HPDE6-E6E7 (cell line): ENCODE measurements at regions not wholly inside any gene's neighbourhood (a gene's known extent, or its start where the extent isn't known, plus 50 kb on each side); places are given as distances from the start of the nearest gene placed in this dataset.
"Not testable (repeated sequence)": the region's sequence is repeated elsewhere in the genome, so short reads cannot be mapped to it uniquely, and the experiment has no call there.

Source experiments
- DNase-seq: peaks from one replicate; pipeline ENCODE4 v3.0.0; 2011; ENCODE audit warnings: missing footprints; ENCODE audit errors: extremely low spot score

DNA sequence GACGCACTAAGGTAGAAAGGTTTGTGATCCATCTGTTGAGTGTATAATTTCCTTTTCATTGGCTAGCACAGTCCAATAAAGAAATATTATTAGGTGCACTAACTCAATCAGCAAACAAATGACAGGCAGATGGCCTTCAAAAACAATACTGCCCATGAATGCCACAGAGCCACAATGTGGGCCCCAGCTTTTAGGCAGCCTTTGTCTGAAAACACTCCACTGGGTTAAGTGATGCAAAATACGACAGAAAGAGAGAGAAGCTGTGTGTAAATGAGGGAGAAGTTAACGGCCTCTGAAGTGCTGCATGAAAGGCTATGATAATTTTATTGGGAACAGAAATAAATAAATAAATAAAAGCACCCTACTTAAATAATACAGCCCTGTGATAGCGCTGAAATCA lies 274.6 kb downstream of the NKX6-1 start:
- DNase-seq, result no peak

DNA sequence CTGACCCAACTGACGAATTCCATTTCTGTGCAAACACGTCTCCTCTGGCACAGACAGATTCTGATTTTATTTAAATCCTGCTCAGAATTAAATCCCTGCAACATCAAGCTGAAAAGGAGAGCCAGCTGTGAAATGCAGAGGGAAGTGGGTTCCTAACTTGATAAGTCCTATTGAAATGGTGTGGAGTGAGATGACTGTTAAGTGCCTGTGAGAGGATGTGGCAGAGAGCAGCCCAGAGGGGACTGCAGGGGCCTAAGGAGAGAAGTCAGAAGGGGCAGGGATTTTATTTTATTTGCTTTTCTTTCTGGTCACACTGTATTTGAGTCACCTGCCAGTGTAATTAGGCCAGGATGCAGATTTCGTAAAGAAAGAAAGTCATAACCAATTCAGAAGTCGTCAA lies 277.4 kb downstream of the NKX6-1 start:
- no peak for DNase-seq

GRCh38 chr4:84220990-84221389 lies 278.1 kb downstream of the NKX6-1 start:
- DNase-seq, result no peak

DNA sequence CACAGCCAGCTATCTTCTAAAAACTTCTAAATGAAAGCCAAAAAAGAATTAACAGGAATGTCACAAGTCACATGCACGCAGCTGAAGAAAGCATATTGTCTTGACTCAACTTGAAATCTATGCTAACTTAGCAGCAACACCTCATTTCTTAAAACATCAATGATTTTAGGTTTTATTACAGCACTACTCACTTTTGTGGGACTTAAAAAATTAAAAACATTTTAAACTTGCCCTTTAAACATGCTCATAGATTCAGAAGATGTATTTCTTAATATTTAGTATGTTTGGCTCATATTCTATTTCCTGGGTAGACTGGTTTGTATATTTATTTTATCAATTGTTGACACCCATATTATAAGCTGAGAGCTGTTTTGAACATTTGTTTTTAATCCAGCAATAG lies 279.4 kb downstream of the NKX6-1 start:
- DNase-seq, result no peak

DNA sequence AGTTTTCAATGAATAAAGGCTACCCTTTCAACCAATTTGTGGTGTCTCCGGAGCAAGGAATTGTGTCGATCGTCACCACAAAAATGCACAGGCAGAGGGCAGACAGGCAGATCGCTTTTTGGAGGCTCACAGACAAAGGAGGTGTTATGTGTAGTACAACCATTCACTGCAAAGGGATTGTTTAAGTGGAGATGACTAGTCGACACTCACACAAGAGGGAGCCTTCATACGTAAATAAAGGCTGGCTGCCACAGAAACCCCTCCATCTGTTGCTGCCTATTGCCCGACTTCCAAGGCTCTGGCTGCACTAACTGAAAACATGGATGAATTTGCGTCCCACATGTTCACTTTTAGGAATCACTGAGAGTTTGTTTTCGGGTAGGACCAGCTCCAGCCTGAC lies 281.1 kb downstream of the NKX6-1 start:
- DNase-seq, result no peak

DNA sequence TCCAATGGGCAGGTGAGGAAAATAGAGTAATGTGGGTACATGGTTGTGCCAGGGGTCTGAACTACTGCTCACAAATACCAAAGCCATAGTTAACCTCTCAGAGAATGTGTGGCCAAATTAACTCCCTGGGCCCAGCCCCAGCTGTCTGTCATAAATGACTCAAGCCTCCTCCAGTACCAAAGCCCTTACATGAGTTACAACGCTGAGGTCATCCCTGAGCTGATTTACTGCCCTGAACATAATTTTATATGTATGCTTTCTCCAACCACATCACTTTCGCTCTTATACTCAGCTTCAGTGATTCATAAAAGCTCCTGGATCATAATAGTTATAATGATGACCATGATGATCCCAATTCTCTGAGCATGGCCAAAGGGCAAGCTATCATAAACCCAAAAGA lies 283.9 kb downstream of the NKX6-1 start:
- DNase-seq, result no peak

DNA sequence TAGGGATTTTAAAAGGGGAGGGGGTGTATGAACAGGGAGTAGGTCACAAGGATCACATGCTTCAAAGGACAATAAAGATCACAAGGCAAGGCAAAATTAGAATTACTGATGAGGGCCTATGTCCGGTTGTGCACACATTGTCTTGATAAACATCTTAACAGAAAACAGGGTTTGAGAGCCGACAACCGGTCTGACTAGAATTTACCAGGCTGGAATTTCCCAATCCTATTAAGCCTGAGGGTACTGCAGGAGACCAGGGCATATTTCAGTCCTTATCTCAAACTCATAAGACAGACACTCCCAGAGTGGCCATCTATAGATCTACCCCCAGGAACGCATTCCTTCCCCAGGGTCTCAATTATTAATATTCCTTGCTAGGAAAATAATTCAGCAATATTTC lies 292.9 kb downstream of the NKX6-1 start:
- not testable (repeated sequence) for DNase-seq

- no peak for DNase-seq
These were observed 309.9 kb downstream of the NKX6-1 start for GRCh38 chr4:84189144-84189543.

- DNase-seq, result no peak
These were observed 319.7 kb downstream of the NKX6-1 start for GRCh38 chr4:84179409-84179808.

GRCh38 chr4:84177831-84178542 lies 321.1 kb downstream of the NKX6-1 start:
- no peak for DNase-seq

- no peak for DNase-seq
These were observed 323.1 kb downstream of the NKX6-1 start for GRCh38 chr4:84176016-84176415.

GRCh38 chr4:84171871-84172270 lies 327.2 kb downstream of the NKX6-1 start:
- no peak for DNase-seq

DNA sequence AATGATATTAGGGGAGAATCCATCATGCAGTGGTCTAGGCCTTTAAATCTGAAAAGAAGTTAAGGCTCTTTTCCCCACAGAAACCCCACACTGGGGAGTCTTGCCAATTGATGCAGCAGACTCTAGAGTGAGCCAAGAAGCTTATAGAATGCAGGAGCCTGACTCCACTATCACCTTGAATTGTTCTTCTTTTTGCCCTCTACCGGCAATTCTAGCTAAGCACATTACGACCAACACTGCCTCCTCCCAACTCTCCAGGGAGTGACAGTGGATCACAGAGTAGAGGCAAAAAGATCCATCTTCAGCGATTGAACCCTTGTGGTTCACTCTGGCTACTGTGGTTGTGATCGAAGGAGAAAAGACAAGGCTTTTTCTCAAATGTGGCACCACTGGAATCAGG lies 331.5 kb downstream of the NKX6-1 start:
- DNase-seq, result no peak

DNA sequence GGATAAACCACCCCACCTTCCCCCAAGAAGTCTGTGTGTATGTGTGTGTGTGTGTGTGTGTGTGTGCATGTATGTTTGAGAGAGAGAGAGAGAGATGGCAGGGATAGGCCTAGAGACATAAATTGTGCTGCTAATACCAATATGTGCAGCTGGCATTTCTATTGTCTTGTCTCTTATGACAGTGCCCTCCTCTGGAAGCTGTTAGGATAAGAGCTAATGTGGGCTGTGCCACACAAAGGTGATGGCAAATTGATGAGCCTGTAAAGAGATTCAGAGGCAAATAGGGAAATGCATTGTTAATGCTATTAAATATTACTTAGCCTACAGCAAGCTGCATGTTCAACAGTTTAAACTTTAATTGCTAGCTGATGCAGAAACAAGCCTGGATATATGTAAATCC lies 332.0 kb downstream of the NKX6-1 start:
- no peak for DNase-seq

- no peak for DNase-seq
These were observed 332.6 kb downstream of the NKX6-1 start for GRCh38 chr4:84166486-84166885.

GRCh38 chr4:84164201-84164600 lies 334.9 kb downstream of the NKX6-1 start:
- DNase-seq, result no peak

- DNase-seq, result no peak
These were observed 339.3 kb downstream of the NKX6-1 start for GRCh38 chr4:84159762-84160161.

- DNase-seq, result no peak
These were observed 340.4 kb downstream of the NKX6-1 start for GRCh38 chr4:84158670-84159069.

DNA sequence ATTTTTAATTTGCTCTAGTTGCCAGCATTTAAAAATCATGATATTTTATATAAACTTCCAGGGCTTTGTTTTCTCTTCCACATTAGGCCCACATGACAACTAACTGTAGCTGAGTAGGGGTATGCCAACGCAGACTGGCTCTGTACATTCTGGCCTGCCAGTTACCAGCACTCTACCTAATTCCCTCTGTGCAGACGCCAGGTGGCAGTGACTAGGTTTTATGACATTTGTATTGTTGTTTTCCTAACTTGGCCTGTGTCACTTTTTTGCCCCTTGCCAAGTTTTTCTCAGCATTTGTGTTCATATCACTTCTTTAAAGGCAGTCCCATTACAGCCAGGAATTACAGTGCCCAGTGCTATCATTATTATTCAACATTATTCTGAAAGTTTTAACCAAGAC lies 347.5 kb downstream of the NKX6-1 start:
- no peak for DNase-seq

DNA sequence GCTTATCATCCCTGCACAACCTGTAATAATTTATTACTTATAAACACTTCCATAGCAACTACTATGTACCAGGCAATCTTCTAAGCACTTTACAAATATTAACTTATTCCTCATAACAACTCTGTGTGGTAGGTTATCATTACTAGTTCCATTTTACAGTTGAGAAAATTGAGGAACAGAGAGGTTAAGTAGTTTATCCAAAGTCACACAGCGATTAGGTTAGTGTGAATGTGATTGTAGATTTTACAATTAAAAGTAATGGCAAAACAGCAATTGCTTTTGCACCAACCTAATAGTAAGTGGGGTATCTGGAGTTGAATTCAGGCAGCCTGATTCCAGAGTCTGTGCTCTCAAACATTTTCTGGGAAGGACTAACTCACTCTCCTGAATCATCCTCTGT lies 348.9 kb downstream of the NKX6-1 start:
- no peak for DNase-seq

DNA sequence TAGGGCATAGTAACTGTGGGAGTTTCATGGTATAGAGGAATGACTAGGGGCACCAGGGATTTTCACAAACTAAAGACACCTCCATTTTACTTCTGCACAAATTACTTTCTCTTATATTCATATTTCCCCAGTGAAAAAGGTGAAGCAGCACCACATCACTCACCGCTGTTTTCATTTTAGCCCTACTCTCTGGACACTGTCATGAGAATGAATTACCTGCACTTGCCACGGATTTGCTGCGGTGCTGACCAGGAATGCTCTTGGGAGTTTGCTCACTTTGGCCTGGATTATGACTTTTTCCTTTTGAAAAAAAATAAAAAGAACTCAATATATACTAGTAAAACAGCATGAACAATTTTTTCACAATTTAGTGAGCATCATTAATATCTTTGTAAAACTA lies 351.3 kb downstream of the NKX6-1 start:
- DNase-seq, result no peak

DNA sequence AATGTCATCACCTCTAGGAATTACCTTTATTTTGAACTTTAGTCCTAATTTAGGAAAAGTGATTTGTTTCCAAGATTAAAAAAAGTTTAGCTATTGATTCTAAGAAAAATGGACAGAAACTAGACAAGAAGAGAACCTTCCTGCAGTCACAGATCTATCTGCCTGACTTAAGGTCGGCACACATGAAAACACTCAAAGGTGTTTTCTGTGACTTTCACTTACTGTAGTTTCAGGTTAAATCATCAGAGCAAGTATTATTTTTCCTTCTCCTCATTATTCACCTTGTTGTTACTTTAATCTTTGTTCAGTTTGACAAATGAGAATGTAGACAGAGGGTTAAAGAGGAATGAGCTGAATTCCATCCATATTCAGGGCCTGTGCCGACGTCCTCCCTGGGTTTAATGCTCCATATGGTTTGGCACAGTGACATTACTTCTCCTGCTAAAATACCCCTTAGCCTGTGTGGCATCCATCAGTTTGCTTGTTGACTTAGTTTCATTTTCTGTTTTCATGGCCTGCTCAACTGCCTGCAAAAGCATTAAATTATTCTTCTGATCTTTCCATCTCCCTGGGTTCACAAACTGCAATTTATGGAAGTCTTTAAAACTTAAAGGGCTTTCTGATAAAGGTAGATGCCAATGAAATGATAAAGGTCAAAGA lies 352.7 kb downstream of the NKX6-1 start:
- no peak for DNase-seq

GRCh38 chr4:84145176-84145575 lies 353.9 kb downstream of the NKX6-1 start:
- DNase-seq, result no peak

GRCh38 chr4:84126911-84127310 lies 372.2 kb downstream of the NKX6-1 start:
- DNase-seq, result not testable (repeated sequence)
